Neuronal stem cell (in vitro differentiated cells): ENCODE measurements at regions not wholly inside any gene's neighbourhood (a gene's known extent, or its start where the extent isn't known, plus 50 kb on each side); places are given as distances from the start of the nearest gene placed in this dataset.

Source experiments
- DNase-seq: peaks from one replicate; pipeline ENCODE4 v3.0.0-alpha.2; 2013; ENCODE audit warnings: low spot score
- H2AFZ ChIP-seq: one replicate; pipeline ENCODE4 v1.6.1; 2013; ENCODE audit warnings: mild to moderate bottlenecking, low read length, inconsistent platforms
- H2AK5ac ChIP-seq: 2 replicates; pipeline ENCODE4 v1.6.1; 2013; ENCODE audit warnings: low read depth, mild to moderate bottlenecking, inconsistent platforms, low read length, moderate library complexity, mixed read lengths
- H2BK120ac ChIP-seq: 2 replicates; pipeline ENCODE4 v1.6.1; 2013; ENCODE audit warnings: low read depth, mild to moderate bottlenecking, inconsistent platforms, low read length, moderate library complexity, mixed read lengths
- H2BK12ac ChIP-seq: one replicate; pipeline ENCODE4 v1.6.1; 2013; ENCODE audit warnings: low read length, inconsistent platforms
- H2BK15ac ChIP-seq: 2 replicates; pipeline ENCODE4 v1.6.1; 2013; ENCODE audit warnings: mild to moderate bottlenecking, low read length, inconsistent platforms, mixed read lengths
- H2BK5ac ChIP-seq: one replicate; pipeline ENCODE4 v1.6.1; 2013; ENCODE audit warnings: inconsistent platforms, mild to moderate bottlenecking, low read length, moderate library complexity
- H3K14ac ChIP-seq: one replicate; pipeline ENCODE4 v1.6.1; 2013; ENCODE audit warnings: low read length, inconsistent platforms
- H3K18ac ChIP-seq: 2 replicates; pipeline ENCODE4 v1.6.1; 2013; ENCODE audit warnings: low read length, inconsistent platforms
- H3K23ac ChIP-seq: 2 replicates; pipeline ENCODE4 v1.6.1; 2013; ENCODE audit warnings: low read depth, mild to moderate bottlenecking, mixed read lengths, low read length, inconsistent platforms; ENCODE audit not compliant: poor library complexity
- H3K27ac ChIP-seq: replicated peaks from 3 replicates; pipeline ENCODE4 v1.5.1; 2013; ENCODE audit warnings: low read length, inconsistent platforms
- H3K27me3 ChIP-seq, 3 experiments: 2 replicates each; pipeline ENCODE4 v1.6.1; 2013; ENCODE audit warnings: low read length in 3 of 3, mild to moderate bottlenecking in 2 of 3, inconsistent platforms in 1 of 3, low read depth in 1 of 3, mixed read lengths in 1 of 3, moderate library complexity in 1 of 3; ENCODE audit not compliant: control insufficient read depth in 3 of 3, insufficient read depth in 3 of 3
- H3K36me3 ChIP-seq, 2 donors: replicated peaks in 1 of 2; 2 replicates each; pipeline ENCODE4 v1.6.1; 2013; ENCODE audit warnings: low read length in 2 of 2; ENCODE audit not compliant: control insufficient read depth in 2 of 2, insufficient read depth in 2 of 2
- H3K4ac ChIP-seq: 2 replicates; pipeline ENCODE4 v1.6.1; 2013; ENCODE audit warnings: inconsistent platforms, mild to moderate bottlenecking, low read length, moderate library complexity
- H3K4me1 ChIP-seq, 2 donors: 1 replicate in 1 of 2; 2 replicates in 1 of 2; pipeline ENCODE4 v1.6.1; 2013; ENCODE audit warnings: low read length in 2 of 2, low read depth in 1 of 2; ENCODE audit not compliant: control insufficient read depth in 2 of 2, insufficient read depth in 1 of 2
- H3K4me2 ChIP-seq: one replicate; pipeline ENCODE4 v1.6.1; 2013; ENCODE audit warnings: mild to moderate bottlenecking, low read length, inconsistent platforms; ENCODE audit not compliant: insufficient read depth, poor library complexity, severe bottlenecking
- H3K4me3 ChIP-seq, 2 donors: 2 replicates each; pipeline ENCODE4 v1.5.1; 2013; ENCODE audit warnings: low read length in 2 of 2, mild to moderate bottlenecking in 2 of 2, inconsistent platforms in 1 of 2, moderate library complexity in 1 of 2
- H3K79me1 ChIP-seq: one replicate; pipeline ENCODE4 v1.6.1; 2013; ENCODE audit warnings: low read depth, mild to moderate bottlenecking, inconsistent platforms, low read length, moderate library complexity
- H3K9ac ChIP-seq: one replicate; pipeline ENCODE4 v1.6.1; 2013; ENCODE audit warnings: mild to moderate bottlenecking, low read depth, low read length, inconsistent platforms; ENCODE audit not compliant: poor library complexity
- H3K9me3 ChIP-seq, 2 donors: replicated peaks in 1 of 2; 2 replicates each; pipeline versions ENCODE3 to v1.6.1; 2013; ENCODE audit warnings: low read length in 2 of 2, mild to moderate bottlenecking in 2 of 2, inconsistent platforms in 1 of 2, low read depth in 1 of 2, mixed read lengths in 1 of 2, moderate library complexity in 1 of 2; ENCODE audit not compliant: control insufficient read depth in 2 of 2, insufficient read depth in 1 of 2
- H4K8ac ChIP-seq: one replicate; pipeline ENCODE4 v1.6.1; 2013; ENCODE audit warnings: low read depth, mild to moderate bottlenecking, inconsistent platforms, low read length, moderate library complexity
- H4K91ac ChIP-seq: one replicate; pipeline ENCODE4 v1.6.1; 2013; ENCODE audit warnings: low read length, low read depth, mild to moderate bottlenecking, inconsistent platforms; ENCODE audit not compliant: poor library complexity
- WGBS, 2 donors: extraction: QIAGEN DNeasy Blood & Tissue Kit; methylation state at CpG; one replicate each; pipeline ENCODE4 v1.1.7; 2013; ENCODE audit warnings: missing lambda C conversion rate in 2 of 2, mixed read lengths in 1 of 2; ENCODE audit not compliant: insufficient read length in 2 of 2, insufficient replicate concordance in 1 of 2; ENCODE audit errors: extremely low coverage in 2 of 2; 5-methylcytosine and 5-hydroxymethylcytosine counted together

DNA sequence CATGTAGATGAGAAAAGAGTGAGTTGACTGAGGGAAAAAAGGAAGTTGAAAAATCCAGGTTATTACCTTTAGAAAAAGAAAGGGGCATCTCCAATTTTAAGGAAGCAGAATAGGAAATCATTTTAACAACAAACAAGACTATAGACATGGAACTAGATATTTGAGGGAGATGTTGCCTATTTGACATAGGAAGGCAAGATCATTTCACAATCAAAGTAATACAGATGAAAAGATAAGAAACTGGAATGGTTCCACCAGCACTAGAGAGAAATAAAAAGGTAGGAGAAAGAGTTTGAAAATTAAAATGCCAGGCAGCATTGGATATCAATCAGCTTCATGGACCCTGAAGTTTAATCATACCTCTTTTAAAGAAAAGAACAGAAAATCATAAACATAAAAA lies 881.0 kb upstream of the MGAT4C start:
- Histone ChIP-seq H3K36me3 (no peaks in the 10 kb centered on the region), H3K4me1 (no peaks in the 10 kb centered on the region), H3K9me3 (no peaks in the 10 kb centered on the region), H2BK15ac (no peak overlapping the region), H3K18ac (no peak overlapping the region), H3K23ac (no peak overlapping the region), H3K79me1 (no peaks in the 10 kb centered on the region), H3K4me2 (no peak overlapping the region), H3K4me3 (no peak overlapping the region), H3K4ac (no peak overlapping the region), H2AFZ (no peak overlapping the region), H4K8ac (no peak overlapping the region), H3K27me3 (no peaks in the 10 kb centered on the region), H2BK5ac (no peak overlapping the region), H2AK5ac (no peak overlapping the region), H2BK12ac (no peak overlapping the region), H3K9ac (no peak overlapping the region), H4K91ac (no peak overlapping the region), H3K14ac (no peak overlapping the region), H2BK120ac (no peak overlapping the region), H3K27ac (no peak overlapping the region)
- no peak for DNase-seq

DNA sequence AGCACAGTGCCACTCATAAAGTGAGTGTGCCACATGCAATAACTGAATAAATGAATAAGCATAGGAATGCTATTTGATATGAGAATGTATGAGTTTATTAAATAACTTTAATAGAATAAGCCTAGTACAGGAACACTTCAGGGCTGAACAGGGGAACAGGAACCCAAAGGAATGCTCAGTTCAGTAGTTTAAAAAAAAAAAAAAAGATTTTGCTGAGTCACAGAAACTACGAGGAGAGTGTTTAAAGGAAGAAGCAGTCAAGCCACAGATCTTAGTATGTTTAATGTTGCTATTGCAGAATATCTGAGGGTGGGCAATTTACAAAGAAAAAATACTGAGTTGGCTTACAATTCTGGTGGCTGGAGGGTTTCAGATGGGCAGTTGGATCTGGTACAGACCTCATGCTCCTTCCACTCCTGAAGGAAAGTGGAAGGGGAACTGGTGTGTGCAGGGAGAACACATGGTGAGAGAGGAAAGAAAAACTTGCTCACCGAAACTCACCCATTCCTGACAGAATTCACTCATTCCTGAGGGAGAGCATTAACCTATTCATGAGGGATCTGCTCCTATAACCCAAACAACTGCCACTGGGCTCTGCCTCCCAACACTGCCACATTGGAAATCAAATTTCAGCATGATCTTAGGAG lies 880.3 kb upstream of the MGAT4C start:
- no peaks in the 10 kb centered on the region for H3K79me1 ChIP-seq
- H3K27me3 ChIP-seq: no peaks in the 10 kb centered on the region
- no peak overlapping the region for H3K4me3 ChIP-seq
- H3K18ac ChIP-seq: no peak overlapping the region
- no peak overlapping the region for H3K9ac ChIP-seq
- WGBS, 2 donors: no CpG with 5 or more reads among the region's 2 CpGs
- H3K36me3 ChIP-seq: no peaks in the 10 kb centered on the region
- peak overlapping the region; percentile 21 for H2AFZ ChIP-seq
- no peak overlapping the region for H3K4me2 ChIP-seq
- no peak overlapping the region for H4K8ac ChIP-seq
- H2BK15ac ChIP-seq: no peak overlapping the region
- H3K9me3 ChIP-seq: no peaks in the 10 kb centered on the region
- H3K27ac ChIP-seq: no peak overlapping the region
- no peak overlapping the region for H2BK120ac ChIP-seq
- no peak overlapping the region for H4K91ac ChIP-seq
- H2BK12ac ChIP-seq: no peak overlapping the region
- H3K23ac ChIP-seq: no peak overlapping the region
- H3K14ac ChIP-seq: no peak overlapping the region
- no peaks in the 10 kb centered on the region for H3K4me1 ChIP-seq
- H2AK5ac ChIP-seq: no peak overlapping the region
- no peak for DNase-seq
- no peak overlapping the region for H2BK5ac ChIP-seq
- no peak overlapping the region for H3K4ac ChIP-seq

DNA sequence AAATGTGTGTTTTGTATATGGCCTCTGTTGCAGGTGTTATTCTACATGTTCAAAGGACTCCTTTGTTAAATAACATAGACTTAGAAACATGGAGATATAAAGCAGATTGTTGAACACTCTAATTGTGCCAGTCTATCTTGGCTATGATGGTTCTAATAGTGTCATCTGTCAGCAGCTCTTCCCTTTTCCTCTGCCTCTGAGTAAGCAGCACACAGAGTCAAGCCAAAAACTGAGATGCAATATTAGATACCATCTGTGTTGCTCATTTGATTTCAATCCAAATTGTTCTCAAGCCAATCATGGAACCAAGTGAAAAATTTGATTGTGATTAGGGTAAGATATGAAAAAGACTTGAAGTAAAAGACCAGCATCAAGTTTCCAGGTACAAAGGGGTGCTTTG lies 871.1 kb upstream of the MGAT4C start:
- Histone ChIP-seq H2AFZ (no peak overlapping the region), H3K36me3 (no peaks in the 10 kb centered on the region), H3K9me3 (no peaks in the 10 kb centered on the region), H3K4me1 (no peaks in the 10 kb centered on the region), H4K8ac (no peak overlapping the region), H2BK15ac (no peak overlapping the region), H3K4me3 (no peak overlapping the region), H3K27me3 (no peaks in the 10 kb centered on the region), H2AK5ac (no peak overlapping the region), H3K27ac (no peak overlapping the region), H2BK120ac (no peak overlapping the region), H4K91ac (no peak overlapping the region), H3K4me2 (no peak overlapping the region), H3K14ac (no peak overlapping the region), H3K9ac (no peak overlapping the region), H3K79me1 (no peaks in the 10 kb centered on the region), H3K23ac (no peak overlapping the region), H2BK12ac (no peak overlapping the region), H2BK5ac (no peak overlapping the region), H3K18ac (no peak overlapping the region), H3K4ac (no peak overlapping the region)
- DNase-seq: no peak

DNA sequence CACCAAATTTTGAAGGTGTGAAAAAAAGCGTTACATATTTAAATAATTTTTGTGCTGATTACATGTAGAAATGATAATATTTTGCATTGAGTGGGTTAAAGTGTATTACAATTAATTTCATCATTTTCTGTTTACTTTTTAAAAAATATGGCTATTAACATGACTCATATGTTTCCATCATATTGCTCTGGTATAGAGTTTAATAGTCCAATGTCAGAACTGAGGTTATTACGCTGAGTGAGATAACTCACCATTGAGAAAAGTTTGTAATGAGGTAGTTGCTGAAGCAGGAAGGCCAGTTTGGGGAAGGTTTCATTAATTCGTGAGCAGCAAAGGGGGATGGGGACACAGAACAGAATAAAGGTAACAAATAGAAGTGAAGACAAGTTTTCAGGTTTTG lies 865.7 kb upstream of the MGAT4C start:
- Histone ChIP-seq H2AK5ac (no peak overlapping the region), H2BK12ac (no peak overlapping the region), H3K14ac (no peak overlapping the region), H3K4me3 (no peak overlapping the region), H2BK120ac (no peak overlapping the region), H3K27ac (no peak overlapping the region), H3K9me3 (no peaks in the 10 kb centered on the region), H3K4ac (no peak overlapping the region), H3K79me1 (no peaks in the 10 kb centered on the region), H3K36me3 (no peaks in the 10 kb centered on the region), H3K27me3 (no peaks in the 10 kb centered on the region), H2BK5ac (no peak overlapping the region), H3K18ac (no peak overlapping the region), H2AFZ (no peak overlapping the region), H3K4me1 (no peaks in the 10 kb centered on the region), H4K8ac (no peak overlapping the region), H4K91ac (no peak overlapping the region), H2BK15ac (no peak overlapping the region), H3K4me2 (no peak overlapping the region), H3K23ac (no peak overlapping the region), H3K9ac (no peak overlapping the region)
- DNase-seq: no peak
- WGBS, 2 donors: no CpG with 5 or more reads among the region's 3 CpGs
